CD4-positive, alpha-beta T cell (primary cell): ENCODE measurements at regions not wholly inside any gene's neighbourhood (a gene's known extent, or its start where the extent isn't known, plus 50 kb on each side); places are given as distances from the start of the nearest gene placed in this dataset.

Experiments
- ATAC-seq: fragments of 200-7000 bp; cut with Tn5 transposase; one replicate; pipeline ENCODE4 v1.10.0; 2022; ENCODE audit warnings: mild to moderate bottlenecking; ENCODE audit not compliant: poor library complexity
- CTCF ChIA-PET: fragments of 350-600 bp; sonication (Branson Sonifier 250); formaldehyde crosslinking; loops from one replicate; lab custom pipeline; 2021; ENCODE audit warnings: antibody characterized with exemption, inconsistent platforms; lab: Charles Lee
- POLR2A ChIA-PET: fragments of 350-600 bp; sonication (Branson Sonifier 250); formaldehyde crosslinking; loops from one replicate; lab custom pipeline; 2021; ENCODE audit warnings: antibody characterized with exemption, inconsistent platforms; lab: Charles Lee
- DNase-seq, 14 experiments: peaks; one replicate each; pipeline ENCODE4 v3.0.0-alpha.2; 2013 to 2020; ENCODE audit warnings: mixed read lengths in 2 of 14
- H3K27ac ChIP-seq, 2 donors: one replicate each; pipeline versions ENCODE4 v1.5.1 to v1.7.0; 2013; ENCODE audit warnings: low read length in 2 of 2, low read depth in 1 of 2, mild to moderate bottlenecking in 1 of 2
- H3K27me3 ChIP-seq, 2 experiments: 1 replicate in 1 of 2; 2 replicates in 1 of 2; pipeline versions ENCODE4 v1.6.1 to v1.7.0; 2013; ENCODE audit warnings: low read length in 2 of 2, control low read depth in 1 of 2, mild to moderate bottlenecking in 1 of 2, moderate library complexity in 1 of 2; ENCODE audit not compliant: insufficient read depth in 2 of 2, control insufficient read depth in 1 of 2
- H3K36me3 ChIP-seq: one replicate; pipeline ENCODE4 v1.6.1; 2013; ENCODE audit warnings: low read length, control low read depth; ENCODE audit not compliant: insufficient read depth
- H3K4me1 ChIP-seq: one replicate; pipeline ENCODE4 v1.6.1; 2013; ENCODE audit warnings: low read length, control low read depth; ENCODE audit not compliant: insufficient read depth
- H3K4me3 ChIP-seq: one replicate; pipeline ENCODE4 v1.5.1; 2013; ENCODE audit warnings: mild to moderate bottlenecking, low read length, moderate library complexity
- H3K9me3 ChIP-seq, 2 experiments: 1 replicate in 1 of 2; 2 replicates in 1 of 2; pipeline versions ENCODE4 v1.6.1 to v1.7.0; 2013; ENCODE audit warnings: low read length in 2 of 2, mild to moderate bottlenecking in 2 of 2, control low read depth in 1 of 2, moderate library complexity in 1 of 2; ENCODE audit not compliant: control insufficient read depth in 1 of 2, insufficient read depth in 1 of 2
- H3K27ac Mint-ChIP-seq: one replicate; pipeline ENCODE4 v1.8.0; 2020; ENCODE audit warnings: mixed read lengths
- H3K27me3 Mint-ChIP-seq: one replicate; pipeline ENCODE4 v1.8.0; 2021; ENCODE audit warnings: mixed read lengths
- H3K36me3 Mint-ChIP-seq: one replicate; pipeline ENCODE4 v1.8.0; 2021; ENCODE audit warnings: low read depth, mixed read lengths
- H3K4me1 Mint-ChIP-seq: one replicate; pipeline ENCODE4 v1.8.0; 2021; ENCODE audit warnings: low read depth, mixed read lengths
- H3K4me3 Mint-ChIP-seq: one replicate; pipeline ENCODE4 v1.8.0; 2020; ENCODE audit warnings: mild to moderate bottlenecking, mixed read lengths
- H3K9me3 Mint-ChIP-seq: one replicate; pipeline ENCODE4 v1.8.0; 2020; ENCODE audit warnings: mixed read lengths
- intact Hi-C, 2 experiments: fragments of 100-400 bp; cut with DNase I in 1 of 2; cut with micrococcal nuclease in 1 of 2; formaldehyde crosslinking; loops; one replicate each; pipeline versions ENCODE4 v1.15.1 to v1.9.0; 2023 to 2025; cut with DNase I, micrococcal nuclease
- TF ChIP-seq, protein P1 (sequence below): fragments of 200-600 bp; IDR thresholded peaks from one replicate; pipeline ENCODE4 v1.8.0; 2022; ENCODE audit warnings: antibody characterized with exemption, mild to moderate bottlenecking

DNA sequence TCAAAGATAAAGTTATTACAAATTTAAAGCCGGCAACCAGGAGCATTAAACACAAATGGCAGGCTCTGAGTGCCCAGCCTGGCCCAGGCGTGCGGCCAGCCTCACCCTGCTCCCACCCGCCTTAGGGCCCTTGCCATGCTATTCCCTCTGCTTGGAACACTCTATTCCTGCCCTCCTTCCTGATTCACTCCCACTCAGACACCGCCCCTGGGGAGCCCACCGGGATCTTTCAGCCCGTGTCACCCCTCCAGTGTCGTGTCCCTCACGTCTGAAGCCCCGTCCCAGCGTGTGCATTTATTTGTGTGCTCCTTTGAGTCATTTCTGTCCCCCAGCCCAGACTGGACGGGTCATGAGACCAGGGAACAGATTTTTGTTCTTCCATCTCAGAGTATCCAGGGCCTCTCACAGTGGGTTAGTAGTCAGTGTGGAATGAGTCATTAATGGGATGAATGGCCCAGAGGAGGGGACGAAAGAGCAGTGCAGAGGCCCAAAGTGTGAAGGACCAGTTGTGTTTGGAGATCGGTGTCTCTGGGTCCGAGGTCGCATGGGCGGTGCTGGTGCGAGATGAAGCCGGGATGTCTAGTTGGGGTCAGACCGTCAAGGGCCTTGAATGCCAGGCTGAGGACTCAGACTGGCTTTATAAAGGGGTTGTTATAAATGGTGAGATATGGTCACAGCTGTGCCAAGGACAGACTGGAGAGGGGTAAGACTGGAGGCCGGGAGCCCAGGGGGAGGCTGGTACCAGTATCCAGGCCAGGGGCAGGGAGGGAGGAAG lies 58.9 kb upstream of the SLC6A6 start:
- TF ChIP-seq, protein P1, sequence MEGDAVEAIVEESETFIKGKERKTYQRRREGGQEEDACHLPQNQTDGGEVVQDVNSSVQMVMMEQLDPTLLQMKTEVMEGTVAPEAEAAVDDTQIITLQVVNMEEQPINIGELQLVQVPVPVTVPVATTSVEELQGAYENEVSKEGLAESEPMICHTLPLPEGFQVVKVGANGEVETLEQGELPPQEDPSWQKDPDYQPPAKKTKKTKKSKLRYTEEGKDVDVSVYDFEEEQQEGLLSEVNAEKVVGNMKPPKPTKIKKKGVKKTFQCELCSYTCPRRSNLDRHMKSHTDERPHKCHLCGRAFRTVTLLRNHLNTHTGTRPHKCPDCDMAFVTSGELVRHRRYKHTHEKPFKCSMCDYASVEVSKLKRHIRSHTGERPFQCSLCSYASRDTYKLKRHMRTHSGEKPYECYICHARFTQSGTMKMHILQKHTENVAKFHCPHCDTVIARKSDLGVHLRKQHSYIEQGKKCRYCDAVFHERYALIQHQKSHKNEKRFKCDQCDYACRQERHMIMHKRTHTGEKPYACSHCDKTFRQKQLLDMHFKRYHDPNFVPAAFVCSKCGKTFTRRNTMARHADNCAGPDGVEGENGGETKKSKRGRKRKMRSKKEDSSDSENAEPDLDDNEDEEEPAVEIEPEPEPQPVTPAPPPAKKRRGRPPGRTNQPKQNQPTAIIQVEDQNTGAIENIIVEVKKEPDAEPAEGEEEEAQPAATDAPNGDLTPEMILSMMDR = no peak
- no peak overlapping the region for H3K4me3 ChIP-seq
- H3K27ac ChIP-seq = no peak overlapping the region
- no peaks in the 10 kb centered on the region for H3K4me1 ChIP-seq
- no peaks in the 10 kb centered on the region for H3K9me3 Mint-ChIP-seq
- H3K9me3 ChIP-seq = no peaks in the 10 kb centered on the region
- ATAC-seq (no peak), DNase-seq (no peak)
- H3K4me1 Mint-ChIP-seq = no peaks in the 10 kb centered on the region
- no peaks in the 10 kb centered on the region for H3K27me3 ChIP-seq
- peaks cover 6% of the 10 kb centered on the region for H3K27me3 Mint-ChIP-seq
- no peaks in the 10 kb centered on the region for H3K36me3 Mint-ChIP-seq
- ChIA-PET POLR2A (no interaction called here), CTCF (no interaction called here)
- intact Hi-C loops = no loop called here
- no peak overlapping the region for H3K27ac Mint-ChIP-seq
- no peak overlapping the region for H3K4me3 Mint-ChIP-seq
- no peaks in the 10 kb centered on the region for H3K36me3 ChIP-seq

DNA sequence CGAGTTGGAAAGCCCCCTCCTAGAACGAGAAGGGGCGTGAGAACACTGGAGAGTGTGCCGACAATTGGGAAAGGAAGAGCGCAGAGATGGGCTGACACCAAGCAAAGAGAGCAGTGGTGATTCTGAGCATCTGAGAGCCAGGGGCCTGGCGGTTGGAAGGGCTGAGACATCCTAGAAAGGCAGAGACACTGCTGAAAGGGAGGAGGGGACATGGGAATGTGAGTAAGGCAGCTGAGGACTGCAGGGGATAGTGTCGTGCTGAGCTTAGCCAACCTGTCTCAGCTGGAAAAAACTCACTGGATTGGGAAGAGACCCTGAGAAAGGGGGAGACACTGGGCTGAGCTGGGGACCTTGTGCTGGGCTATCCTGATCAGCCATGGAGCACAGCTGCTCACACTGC lies 58.1 kb upstream of the SLC6A6 start:
- H3K36me3 Mint-ChIP-seq = no peaks in the 10 kb centered on the region
- no peaks in the 10 kb centered on the region for H3K4me1 ChIP-seq
- ChIA-PET CTCF (no interaction called here), POLR2A (no interaction called here)
- TF ChIP-seq, protein P1 = no peak
- H3K27me3 Mint-ChIP-seq = peaks cover 6% of the 10 kb centered on the region
- no peaks in the 10 kb centered on the region for H3K36me3 ChIP-seq
- intact Hi-C loops = no loop called here
- no peak overlapping the region for H3K27ac ChIP-seq
- H3K27ac Mint-ChIP-seq = no peak overlapping the region
- DNase-seq (no peak), ATAC-seq (no peak)
- H3K4me3 ChIP-seq = no peak overlapping the region
- H3K9me3 ChIP-seq = no peaks in the 10 kb centered on the region
- H3K27me3 ChIP-seq = no peaks in the 10 kb centered on the region
- H3K9me3 Mint-ChIP-seq = no peaks in the 10 kb centered on the region
- no peaks in the 10 kb centered on the region for H3K4me1 Mint-ChIP-seq
- no peak overlapping the region for H3K4me3 Mint-ChIP-seq

DNA sequence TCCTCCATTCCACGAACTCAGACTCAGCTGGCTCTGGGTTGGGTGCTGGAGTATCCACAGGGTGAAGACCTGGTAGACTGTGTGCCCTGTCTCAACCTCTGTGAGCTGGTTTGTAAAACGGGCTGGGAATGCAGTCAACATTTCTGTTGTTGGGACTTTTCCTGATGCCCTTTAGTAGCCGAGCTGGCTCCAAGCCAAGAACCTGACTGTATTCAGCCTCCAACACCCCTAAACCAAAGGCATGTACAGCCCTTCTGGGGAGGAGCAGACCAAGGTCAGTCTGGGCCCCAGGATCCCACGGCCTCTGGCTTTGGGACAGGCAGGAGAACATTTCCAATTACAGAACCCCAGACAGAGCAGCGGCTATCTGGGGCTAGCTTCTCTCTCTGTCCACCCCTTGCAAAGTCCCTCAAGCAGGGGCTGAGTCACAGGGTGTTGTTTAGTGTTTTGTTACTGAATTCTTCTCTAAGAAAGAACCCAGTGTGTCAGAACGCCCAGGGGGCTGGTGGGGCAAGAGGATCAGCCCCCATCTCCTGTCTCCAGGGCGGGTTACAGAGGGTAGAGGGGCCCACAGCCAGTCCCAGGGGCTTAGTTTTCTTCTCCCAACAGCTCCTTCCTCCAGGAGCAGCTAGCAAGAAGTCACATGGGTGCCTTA lies 56.8 kb upstream of the SLC6A6 start:
- CTCF ChIA-PET = no interaction called here

More for the DNA sequence above, 56.8 kb upstream of the SLC6A6 start:
- Histone ChIP-seq H3K36me3 (no peaks in the 10 kb centered on the region), H3K4me3 (no peak overlapping the region), H3K4me1 (no peaks in the 10 kb centered on the region), H3K9me3 (no peaks in the 10 kb centered on the region), H3K27me3 (no peaks in the 10 kb centered on the region), H3K27ac (no peak overlapping the region)
- H3K4me3 Mint-ChIP-seq = no peak overlapping the region
- H3K9me3 Mint-ChIP-seq = no peaks in the 10 kb centered on the region
- peaks cover 6% of the 10 kb centered on the region for H3K27me3 Mint-ChIP-seq
- H3K4me1 Mint-ChIP-seq = no peaks in the 10 kb centered on the region
- TF ChIP-seq, protein P1 = no peak
- POLR2A ChIA-PET = no interaction called here
- H3K27ac Mint-ChIP-seq = no peak overlapping the region
- DNase-seq (no peak), ATAC-seq (no peak)
- intact Hi-C loops = no loop called here
- no peaks in the 10 kb centered on the region for H3K36me3 Mint-ChIP-seq
